SIG-M5 treated with dmso at 0.1 percent for 504 hours (cell line): ENCODE measurements at regions not wholly inside any gene's neighbourhood (a gene's known extent, or its start where the extent isn't known, plus 50 kb on each side); places are given as distances from the start of the nearest gene placed in this dataset.
"Not testable (repeated sequence)": the region's sequence is repeated elsewhere in the genome, so short reads cannot be mapped to it uniquely, and the experiment has no call there.

Experiments used
- DNase-seq: peaks from one replicate; lab custom pipeline; 2025; ENCODE audit not compliant: unreplicated experiment; lab: John Stamatoyannopoulos, UW

DNA sequence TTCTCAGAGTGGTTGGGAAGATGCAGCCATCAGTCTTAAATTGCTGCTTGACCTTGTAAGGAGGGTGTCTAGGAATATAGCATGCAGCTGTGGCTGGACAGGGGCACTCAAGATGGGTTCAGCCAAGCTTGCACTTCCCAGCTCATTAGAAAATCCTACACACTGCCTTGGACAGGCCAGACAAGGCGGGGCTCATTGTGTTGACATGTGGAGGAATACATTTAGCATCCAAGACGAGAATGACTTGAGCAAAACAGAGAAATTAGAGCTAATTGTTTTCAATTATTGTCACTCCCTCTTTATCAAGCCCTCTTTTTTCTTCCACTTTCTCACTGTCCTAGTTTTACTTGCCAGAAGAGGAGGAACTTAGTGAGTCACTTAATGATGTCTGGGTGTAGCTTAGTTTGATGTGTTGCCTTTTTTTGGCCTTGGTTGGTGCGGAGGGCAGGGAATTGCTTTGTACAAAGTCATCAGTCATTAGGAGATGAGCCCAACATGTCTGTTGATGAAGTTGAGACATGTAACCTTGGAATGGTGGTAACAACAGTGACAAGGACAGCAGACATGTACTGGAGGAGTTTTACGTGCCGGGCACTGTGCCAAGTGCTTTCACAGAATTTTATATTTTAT, 1219.3 kb upstream of the WWC1 start:
- no peak for DNase-seq

DNA sequence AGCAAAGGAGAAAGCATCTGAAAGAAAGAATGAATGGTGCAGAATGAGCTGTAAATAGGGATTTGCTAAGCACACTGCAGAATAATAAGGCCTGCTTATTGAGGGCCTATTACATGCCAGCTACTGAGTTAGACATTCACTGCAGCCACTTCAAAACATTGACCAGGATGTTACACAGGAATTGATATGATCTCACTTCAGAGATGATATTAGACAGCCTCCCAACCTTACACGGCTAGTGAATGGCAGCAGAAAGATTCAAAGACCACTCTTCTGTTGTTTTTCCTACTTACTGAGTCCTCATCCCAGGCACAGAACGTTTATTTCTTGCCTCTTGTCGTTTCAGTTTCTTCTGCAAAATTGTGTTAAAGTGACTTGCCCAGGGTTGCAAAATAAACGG, 1209.9 kb upstream of the WWC1 start:
- no peak for DNase-seq

DNA sequence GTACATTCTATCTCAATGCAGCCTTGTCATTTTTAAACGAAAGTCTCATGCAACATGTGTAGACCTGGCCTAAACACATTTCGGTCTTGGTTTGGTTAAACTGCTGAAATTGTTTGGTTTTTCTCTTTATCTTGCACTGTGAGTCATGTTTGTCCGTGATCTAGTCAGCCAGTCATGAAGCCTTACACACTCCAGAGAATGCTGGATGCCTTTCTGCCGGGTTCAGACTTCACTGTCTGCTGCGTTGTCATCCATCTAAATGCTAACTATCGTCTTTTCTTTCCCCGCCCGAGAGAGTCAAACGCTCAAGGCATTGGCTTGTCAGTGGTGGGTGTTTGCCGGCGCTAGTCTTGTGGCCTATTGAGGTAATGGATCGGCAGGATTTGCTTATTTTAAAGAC, 1194.6 kb upstream of the WWC1 start:
- no peak for DNase-seq

DNA sequence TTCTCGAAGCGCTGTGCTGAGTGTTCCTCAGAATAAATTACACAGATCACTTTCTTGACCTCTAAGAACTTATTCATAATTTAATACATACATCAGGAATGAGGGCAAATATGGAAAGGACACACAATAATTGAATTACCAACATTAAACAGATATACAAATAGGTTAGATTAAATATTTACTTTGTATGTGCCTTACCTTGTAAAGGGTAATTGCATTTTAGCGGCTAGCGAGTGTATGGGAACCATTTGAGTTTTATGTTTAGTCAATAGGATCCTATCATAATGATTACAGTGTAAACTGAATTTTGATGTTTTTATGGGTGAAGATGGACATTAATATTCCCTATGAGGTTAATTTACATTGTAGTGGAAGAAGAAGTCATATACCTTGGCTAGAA, 1187.1 kb upstream of the WWC1 start:
- DNase-seq, result no peak

DNA sequence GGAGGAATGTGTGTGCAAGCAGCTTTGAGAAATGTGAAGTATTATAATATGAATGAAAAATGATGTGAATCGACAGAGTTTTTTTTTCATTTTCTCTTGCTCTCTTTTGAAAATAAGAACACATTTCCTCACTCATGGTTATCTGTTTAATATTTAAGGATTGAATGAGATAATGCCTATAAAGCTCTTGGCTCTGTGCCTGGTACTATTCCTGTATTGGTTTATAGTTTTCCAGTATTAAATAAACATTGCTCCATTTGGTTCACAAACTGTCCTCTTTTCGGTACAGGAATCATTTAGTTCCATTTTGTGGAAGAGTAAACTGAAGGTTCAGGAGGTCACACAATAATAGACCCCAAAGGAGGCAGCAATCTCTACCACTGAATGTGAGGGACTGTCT, 1185.5 kb upstream of the WWC1 start:
- no peak for DNase-seq

DNA sequence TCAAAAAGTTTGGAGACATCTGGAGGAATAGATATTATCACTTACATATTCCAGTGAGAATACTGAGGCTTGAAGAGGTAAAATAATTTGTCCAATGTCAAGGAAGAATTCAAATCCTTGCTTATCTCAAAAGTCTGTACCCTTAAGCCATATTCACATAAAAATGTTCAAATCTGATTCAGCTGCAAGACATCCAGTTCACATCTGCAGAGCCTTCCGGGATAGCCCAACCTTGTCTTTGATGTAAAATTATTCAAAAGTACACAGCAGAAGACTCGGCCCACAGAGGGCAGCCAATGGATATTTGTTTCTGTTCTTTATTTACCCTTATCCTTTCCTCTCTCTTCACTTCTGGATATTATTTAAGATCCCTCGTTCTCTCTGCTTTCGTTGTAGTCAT, 1183.8 kb upstream of the WWC1 start:
- DNase-seq, result no peak

DNA sequence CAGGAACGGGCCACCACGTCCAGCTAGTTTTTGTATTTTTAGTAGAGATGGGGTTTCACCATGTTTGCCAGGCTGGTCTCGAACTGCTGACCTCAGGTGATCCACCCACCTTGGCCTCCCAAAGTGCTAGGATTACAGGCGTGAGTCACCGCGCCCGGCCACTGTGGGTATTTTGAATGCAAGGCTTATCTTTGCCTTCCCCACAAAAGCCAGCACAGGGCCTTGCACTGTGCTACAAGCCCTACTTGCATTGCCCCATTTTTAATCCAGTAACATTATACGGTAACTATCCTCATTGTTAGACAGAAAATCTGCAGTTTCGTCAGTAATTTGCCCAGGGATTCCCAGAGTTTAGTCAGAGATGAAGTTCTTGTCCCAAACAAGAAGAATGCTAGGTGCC, 1183.2 kb upstream of the WWC1 start:
- DNase-seq, result not testable (repeated sequence)

DNA sequence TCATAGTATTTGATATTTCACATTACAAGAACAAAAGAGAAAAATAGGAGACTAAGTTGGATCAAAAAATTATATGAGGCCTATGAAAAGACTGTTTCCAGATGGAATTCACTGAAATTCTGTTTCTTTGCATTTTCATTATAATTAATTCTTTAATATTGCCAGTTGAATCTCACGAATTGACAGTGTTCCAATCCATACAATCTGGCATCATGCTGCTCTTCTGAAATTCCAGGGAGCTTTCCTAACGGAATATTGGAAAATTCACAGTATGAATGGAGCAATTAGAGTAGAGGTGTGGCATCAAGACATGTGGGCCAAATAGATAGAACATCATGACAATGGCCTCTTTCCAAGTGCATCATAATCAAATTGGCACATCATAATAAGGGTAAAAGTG, 1178.9 kb upstream of the WWC1 start:
- DNase-seq, result no peak

DNA sequence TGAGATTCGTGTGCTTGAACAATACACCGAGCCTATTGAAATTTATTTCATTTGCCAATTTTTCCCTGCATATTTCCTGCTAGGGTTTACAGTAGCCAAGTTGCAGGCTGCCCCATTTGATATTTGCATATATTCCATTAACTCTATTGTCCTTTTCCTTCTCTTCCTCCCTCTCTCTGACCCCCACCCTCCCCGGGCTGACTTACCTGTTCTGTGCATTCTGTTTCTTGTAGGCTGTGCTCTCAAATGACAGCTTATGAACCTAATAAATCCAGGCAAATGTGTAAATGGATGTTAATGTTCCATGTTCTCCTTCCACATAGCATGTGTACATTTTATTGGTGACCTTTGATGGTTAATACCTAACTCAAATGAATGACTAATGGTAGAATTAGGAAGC, 1169.2 kb upstream of the WWC1 start:
- DNase-seq, result no peak

DNA sequence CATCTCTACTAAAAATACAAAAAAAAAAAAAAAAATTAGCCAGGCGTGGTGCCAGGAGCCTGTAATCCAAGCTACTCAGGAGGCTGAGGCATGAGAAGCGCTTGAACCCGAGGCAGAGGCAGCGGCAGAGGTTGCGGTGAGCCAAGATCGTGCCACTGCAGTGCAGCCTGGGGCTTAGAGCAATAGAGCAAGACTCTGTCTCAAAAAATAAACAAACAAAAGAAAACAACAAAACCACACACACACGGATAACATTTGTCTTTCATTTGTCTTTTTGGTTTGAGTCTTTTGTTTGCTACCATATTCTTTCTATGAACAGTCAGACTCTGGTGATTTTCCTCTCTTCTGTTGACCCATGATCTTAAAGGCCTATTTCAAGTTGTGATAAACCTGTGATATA, 1168.3 kb upstream of the WWC1 start:
- no peak for DNase-seq

DNA sequence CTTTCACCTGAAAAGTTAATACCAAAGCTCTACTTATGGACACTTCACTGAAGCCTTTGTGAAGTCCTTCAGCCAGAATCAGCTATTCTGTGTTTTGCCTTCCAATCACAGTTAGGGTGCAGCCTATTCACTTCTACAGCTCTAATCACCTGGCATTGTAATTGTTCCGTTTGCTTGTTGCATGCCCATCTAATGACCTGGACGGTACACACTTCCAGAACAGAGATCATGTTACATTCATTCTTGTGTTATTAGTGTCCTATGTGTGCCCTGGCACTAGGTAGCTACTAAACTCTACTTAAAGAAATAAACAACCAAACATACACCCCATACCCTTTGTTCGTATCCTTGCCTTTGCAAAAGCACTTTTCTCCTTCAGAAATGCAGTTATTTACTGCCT, 1162.9 kb upstream of the WWC1 start:
- no peak for DNase-seq

DNA sequence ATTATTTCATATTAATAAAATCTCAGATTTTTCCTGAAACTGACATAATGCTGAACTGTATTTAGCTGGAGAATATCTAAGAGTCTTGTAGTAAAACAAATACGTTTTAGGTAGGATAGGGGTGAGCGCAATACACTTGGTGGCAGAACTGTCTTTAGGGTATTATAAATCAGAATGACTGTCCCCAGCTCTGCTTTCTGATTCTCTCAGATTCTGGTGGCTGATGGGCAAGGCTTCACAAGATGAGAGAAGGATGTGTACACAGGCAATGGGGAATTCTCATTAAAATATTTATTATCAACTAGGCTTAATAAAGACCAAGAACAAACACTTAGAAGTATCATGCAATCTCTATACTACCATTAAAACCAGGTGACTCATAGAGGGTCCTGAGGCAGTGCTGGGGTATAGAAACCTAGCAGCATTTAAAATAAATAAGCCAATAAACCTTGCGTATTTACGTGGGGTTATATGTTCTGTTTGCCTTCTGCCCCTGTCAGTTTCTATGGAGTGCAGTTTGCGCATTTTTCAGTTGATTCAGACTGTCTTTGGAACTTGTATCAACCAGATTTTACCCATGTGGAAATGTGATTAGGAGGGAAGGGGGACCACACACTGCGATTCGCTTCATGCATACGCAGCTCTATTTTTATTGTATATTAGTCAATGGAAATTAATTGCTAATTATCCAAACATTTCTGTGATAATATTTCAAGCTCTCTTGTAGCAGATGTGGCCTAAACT, 1150.7 kb upstream of the WWC1 start:
- DNase-seq, result no peak

DNA sequence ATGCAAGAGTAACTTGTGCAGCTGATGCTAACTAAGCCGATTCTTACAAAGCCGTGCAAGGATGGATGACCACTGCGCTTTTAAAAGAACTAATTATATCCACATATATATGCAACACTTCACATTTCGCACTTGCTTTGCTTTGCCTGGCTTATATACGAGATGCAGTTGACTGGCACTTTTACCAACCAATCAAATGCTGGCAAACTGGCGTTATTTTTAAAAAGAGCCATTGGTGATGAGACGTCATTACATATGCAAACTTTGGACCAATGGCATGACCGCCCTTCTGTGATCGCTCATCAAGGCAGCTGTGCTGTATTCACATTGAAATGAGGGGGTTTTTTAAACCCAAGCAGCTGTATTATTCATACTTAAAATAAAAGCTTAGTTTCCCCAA, 1147.7 kb upstream of the WWC1 start:
- no peak for DNase-seq

DNA sequence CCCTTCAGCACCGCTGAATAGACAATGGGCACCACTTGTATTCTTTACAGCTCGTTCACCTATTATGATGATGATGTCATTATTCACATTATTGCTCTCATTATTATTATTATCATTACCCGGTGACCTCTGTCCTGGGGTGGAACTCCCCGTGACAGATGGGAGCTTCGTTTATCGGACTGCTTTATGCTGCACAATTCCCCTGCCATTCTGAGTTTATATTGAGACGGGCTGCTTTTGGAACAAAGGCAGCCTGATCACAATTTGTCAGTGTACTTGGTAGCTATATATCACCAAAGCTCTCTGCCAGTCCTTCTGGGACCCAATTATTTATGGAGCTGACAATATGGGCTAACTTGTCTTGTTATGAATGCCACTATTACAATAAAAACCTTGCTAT, 1145.6 kb upstream of the WWC1 start:
- DNase-seq, result no peak

DNA sequence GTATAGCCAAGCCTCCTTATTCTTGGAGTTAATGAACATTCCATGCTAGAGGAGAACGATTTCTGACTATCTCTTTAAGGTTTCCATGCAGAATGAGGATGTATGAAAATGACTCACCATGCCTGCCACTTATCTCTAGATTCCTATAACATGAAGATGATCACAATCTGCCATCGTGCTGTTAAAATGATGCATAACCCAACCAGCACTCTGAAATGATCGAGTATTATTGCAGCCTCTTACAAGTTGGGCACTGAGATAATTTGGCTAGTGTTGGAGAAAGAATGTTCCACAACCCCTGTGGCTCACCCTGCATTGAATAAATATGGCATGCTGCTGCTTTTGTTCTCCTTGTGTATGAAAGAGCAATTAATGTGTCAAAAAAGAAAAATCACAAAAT, 1143.6 kb upstream of the WWC1 start:
- no peak for DNase-seq

DNA sequence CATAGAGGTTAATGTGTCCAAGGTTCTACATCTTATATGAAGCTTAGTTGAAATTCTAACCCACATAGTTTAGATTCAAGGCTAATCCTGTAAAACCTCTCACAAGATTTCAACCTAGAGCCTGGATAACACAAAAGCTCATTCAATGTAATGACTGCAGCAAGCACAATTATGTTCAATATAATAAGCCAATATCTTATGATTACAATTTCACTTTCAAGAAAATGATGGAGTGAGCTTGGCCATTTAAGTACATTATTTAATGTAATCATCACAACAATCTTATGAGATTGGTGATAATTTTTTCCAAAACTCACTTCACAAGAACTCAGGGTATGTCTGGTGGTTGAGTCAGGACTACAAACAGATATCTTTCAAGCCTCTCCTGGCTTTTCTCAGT, 1140.8 kb upstream of the WWC1 start:
- no peak for DNase-seq

DNA sequence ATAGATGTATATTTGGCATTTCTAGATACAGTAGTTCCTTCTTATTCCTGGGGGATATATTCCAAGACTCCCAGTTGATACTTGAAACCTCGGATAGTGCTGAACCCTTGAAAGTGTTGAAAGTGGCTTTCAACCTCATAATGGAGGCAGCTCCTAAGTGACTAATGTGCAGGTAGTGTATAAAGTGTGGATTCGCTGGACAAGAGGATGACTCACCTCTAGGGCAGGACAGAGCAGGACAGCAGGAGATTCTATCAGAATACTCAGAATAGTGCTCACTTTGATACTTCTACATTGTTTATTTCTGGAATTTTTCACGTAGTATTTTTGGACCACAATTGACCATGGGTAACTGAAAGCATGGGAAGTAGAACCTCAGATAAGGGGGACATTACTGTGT, 1138.9 kb upstream of the WWC1 start:
- no peak for DNase-seq

DNA sequence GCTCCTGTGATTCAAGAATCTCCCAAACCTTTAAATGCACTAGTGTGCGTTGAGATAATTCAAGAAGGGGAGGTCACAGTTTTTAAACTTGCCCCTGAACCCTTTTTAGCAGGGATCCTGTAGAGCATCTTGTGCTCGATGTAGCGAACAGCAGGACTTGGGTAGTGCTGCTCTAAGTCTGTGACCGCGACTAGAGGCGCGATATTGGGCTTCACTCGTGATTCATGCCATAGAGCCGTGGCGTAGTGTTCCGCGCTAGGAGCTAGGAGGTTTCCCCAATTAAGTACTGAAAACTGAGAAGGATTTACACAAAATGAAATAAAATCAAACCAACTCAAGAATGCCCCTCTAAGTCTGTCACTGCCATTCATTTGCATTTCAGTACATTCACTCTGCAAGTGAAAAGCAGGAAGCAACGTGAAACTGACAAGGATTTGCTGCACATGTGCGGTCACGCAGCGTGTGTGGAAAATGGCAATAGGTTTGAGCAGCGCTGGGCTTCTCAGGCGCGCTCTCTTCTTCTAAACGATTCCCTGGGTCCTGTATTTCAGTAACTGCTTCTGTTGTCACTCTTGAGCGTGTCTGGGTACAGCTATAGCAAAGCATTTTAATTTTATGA, 1135.9 kb upstream of the WWC1 start:
- DNase-seq, result no peak

DNA sequence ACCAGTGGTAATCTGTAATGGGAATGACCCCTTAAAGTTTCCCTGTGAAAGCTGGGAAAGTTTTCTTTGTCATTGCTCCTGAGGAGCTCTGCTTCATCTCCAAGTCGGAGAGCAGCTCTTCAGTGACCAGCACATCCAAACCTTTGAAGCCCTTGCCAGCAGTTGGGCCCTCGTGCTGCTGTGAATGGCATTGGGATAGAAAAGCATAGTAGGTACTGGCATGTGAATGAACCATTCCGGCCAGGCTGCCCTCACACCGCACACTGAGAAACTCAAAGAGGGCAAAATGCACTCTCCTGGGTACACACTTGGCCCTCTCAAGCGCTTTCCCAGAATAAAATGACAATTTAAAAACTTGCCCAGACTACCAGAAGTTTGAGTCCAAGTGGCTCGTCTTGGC, 1135.0 kb upstream of the WWC1 start:
- no peak for DNase-seq

DNA sequence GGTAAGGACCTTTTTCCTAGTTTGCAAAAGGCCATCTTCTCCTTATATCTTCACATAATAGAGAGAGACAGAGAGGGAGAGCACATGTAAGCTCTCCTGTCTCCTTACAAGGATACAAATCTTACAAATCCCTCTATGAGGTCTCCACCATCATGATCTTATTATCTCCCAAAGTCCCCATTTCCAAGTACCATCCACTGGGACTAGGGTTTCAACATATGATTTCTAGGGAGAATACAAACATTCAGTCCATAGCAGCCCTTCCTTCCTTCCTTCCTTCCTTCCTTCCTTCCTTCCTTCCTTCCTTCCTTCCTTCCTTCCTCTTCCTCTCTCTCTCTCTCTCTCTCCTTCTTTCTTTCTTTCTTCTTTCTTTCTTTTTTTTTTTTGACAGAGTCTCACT, 1132.9 kb upstream of the WWC1 start:
- DNase-seq, result no peak

DNA sequence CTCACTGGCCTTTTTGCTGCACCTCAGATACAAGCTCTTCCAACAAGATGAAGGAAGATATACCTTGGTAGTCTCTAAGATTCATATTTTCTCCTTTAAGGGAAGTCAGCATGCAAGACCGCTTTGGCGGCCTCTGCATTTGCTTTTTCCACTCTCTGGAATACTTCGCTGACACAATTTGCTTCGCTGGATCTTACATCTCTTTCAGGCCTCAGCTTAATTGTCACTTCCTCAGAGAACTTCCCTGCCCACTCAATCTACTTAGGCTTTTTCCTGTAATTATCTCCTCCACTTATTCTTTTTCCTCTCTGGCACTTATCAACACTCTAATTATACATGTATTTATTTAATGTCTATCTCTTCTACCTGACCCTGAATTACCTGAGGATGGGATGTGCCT, 1131.1 kb upstream of the WWC1 start:
- DNase-seq, result no peak

DNA sequence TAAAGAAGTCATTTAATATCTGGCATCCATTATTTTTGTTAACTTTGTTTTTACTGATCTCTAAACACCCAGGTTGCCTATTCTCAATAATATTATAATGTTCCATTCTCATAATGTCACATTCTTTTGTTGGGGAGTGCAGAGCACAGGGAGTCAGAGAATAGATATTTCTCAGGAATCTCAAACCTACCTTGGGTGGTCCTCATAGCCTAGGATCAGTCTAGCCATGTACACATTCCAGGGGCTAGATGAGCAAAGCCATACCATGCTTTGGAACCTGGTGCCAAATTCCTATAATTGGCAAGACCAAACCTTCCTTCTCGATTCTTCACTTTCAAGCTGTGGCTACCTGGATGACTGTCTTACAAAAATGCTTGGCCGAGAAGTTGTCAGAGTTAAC, 1124.7 kb upstream of the WWC1 start:
- DNase-seq, result no peak
